ENCODE measurements at regions not wholly inside any gene's neighbourhood (a gene's known extent, or its start where the extent isn't known, plus 50 kb on each side); places are given as distances from the start of the nearest gene placed in this dataset.

DNA sequence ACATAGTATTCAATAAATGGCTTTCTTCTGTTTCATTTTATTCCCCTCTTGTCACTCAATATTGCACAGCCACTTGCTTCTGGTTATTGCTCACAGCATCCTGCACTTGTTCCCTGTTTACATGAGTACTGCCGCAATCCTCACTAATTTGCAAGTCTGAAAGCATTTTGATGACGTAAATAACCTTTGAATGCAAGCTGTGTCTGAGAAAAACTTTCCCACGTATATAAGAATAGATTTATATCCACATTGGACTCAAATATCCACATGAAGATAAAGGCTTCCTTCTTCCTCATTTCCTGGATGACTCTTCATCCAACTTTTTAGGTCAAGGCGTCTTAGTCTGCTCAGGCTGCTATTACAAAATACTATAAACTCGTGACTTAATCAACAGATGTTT is 88.2 kb upstream of the DAP start:
- DNase-seq (ENCODE audit: low spot score), result no peak

DNA sequence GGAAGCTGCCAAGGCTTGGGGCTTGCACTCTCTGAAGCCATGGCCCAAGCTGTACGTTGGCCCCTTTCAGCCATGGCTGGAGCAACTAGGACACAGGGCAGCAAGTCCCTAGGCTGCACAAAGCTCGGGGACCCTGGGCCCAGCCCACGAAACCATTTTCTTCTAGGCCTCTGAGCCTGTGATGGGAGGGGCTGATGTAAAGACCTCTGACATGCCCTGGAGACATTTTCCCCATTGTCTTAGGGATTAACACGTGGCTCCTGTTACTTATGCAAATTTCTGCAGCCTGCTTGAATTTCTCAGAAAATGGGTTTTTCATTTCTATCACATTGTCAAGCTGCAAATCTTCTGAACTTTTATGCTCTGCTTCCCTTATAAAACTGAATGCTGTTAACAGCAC is 83.0 kb upstream of the DAP start:
- no peak for DNase-seq (ENCODE audit: low spot score)

DNA sequence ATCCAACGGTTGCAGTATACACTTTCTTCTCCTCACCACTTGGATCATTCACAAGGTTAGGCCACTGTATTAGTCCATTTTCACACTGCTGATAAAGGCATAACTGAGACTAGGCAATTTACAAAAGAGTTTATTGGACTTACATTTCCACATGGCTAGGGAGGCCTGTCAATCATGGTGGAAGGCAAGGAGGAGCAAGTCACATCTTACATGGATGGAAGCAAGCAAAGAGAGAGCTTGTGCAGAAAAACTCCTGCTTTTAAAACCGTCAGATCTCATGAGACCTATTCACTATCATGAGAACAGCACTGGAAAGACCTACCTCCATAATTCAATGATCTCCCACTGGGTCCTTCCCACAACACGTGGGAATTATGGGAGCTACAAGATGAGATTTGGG is 81.8 kb upstream of the DAP start:
- no peak for DNase-seq (ENCODE audit: low spot score)

DNA sequence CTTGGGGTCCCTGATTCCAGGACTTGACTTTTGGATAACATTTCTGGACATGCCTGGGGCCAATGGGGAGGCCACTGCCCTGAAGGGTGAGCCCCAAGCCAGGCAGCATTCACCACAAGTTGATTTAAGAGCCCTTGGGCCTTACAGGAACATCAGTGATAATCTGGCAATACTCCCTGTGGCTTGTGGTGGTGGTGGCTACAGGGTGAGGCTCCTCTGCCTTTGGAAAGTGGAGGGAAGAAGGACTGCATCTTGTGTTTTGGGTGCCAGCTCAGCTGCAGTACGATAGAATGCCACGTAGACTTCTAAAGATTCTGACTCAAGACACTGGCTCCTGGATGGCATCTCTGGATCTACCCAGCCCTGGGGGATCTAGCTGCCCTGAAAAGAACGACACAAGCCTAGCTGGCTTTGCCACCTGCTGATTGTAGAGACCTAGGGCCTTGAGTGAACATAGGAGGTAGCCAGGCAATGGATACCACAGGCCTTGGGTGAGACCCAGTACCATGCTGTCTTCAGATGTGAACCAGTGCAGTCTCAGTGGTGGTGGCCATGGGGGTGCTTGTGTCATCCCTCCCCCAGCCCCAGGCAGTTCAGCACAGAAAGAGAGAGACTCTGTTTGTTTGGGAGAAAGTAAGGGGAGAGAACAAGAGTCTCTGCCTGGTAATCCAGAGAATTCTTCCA is 79.0 kb upstream of the DAP start:
- no peak for DNase-seq (ENCODE audit: low spot score)

DNA sequence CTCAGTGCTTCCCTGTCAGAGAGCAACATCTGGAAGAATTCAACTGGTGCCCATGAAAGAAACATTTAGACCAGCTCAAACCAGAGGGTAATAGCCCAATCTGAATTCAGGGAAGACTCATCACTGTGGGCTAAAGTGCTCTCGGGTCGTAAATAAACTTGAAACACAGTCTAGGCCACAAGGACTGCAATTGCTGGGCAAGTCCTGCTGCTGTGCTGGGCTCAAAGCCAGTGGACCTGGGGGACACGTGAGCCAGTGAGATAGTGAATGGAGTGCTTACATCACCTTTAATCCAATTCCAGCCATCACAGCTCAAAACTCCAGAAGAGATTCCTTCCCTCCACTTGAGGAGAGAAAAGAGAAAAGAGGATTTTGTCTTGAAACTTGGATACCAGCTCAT is 78.1 kb upstream of the DAP start:
- DNase-seq (ENCODE audit: low spot score), result no peak

DNA sequence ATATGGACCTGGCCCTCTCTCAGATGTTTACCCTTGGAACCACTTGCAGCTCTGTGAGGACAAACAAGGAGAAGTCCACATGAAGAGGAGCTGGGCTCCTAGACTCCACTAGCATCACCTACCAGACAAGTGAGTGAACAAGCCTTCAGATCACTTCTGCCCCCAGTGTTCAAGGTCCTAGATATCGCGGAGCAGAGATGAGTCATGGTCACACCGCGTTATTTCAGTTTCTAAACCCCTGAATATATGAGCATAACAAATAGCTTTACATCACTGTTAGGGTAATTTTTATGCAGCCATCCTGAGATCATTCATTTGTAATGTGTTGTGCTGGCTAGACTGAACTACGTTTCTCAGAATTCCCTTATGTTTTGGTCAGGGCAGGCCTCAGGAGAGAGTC is 77.0 kb upstream of the DAP start:
- DNase-seq (ENCODE audit: low spot score), result no peak

DNA sequence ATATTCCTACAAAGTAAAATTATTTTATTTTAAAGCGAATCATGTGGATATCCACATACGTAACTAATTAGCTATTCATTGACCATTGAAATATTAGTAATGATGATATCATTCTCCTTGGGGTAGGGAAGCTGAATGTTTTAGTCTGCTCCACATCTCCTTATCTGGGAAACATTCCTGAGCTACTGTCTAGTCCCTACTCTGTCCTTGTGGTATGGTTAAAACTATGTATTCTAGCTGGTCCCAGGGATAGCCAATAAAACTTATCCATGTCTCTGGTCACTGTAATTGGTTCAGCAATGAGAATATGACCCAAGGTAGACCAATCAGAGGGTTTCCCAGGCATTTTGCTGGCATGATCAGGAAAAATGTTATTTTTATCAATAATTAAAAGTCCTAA is 76.0 kb upstream of the DAP start:
- no peak for DNase-seq (ENCODE audit: low spot score)

DNA sequence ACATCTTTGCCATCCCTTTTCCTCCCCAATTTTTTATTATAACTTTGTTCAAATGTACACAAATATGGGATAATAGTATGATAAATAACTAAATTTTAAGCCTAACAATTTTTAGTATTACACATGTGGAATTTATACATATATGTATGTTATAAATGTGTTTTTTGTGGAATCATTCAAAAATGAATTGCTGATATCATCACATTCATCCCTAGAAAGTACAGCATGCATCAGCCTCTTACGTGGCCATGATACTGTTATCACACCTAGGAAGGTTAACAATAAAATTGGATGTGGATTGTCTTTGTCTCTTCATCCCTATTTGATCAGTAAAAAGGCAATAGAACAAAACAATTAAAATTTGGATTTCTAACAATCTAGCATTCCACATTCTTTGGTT is 73.7 kb upstream of the DAP start:
- DNase-seq (ENCODE audit: low spot score), result no peak

DNA sequence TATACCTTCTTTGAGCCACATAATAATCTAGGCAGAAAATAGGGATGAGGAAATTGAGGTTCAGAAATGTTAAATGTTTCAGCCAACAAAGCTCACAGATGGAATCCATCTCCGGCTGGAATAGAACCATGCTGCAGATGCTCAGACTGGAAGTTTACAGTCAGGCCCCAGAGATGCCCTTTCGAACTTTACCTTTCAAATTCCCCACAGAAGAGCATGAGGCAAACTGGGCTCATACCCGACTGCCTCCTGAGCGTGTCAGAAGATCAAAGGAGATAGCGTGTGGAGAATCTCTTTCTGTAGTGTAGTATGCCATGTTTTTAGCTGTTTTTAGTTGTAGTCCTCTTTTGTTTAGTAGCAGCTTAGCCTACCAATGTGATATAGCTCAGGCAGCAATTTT is 72.0 kb upstream of the DAP start:
- DNase-seq (ENCODE audit: low spot score), result no peak

DNA sequence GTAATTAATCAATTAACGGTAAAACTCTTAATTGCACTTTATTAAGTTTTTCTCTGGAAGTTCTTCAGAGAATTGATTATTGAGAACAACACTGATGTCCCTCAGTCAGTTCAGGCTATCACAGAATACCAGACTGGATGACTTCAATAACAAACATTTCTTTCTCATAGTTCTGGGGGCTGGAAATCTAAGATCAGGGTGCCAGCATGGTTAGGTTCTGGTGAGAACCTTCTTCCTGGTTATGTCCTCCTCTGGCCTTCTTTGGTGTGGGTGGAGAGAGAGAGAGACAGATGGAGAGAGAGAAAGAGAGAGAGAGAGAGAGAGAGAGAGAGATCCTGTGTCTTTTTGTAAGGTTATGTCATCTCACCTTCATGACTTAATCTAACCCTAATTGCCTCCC is 71.4 kb upstream of the DAP start:
- DNase-seq (ENCODE audit: low spot score), result no peak

DNA sequence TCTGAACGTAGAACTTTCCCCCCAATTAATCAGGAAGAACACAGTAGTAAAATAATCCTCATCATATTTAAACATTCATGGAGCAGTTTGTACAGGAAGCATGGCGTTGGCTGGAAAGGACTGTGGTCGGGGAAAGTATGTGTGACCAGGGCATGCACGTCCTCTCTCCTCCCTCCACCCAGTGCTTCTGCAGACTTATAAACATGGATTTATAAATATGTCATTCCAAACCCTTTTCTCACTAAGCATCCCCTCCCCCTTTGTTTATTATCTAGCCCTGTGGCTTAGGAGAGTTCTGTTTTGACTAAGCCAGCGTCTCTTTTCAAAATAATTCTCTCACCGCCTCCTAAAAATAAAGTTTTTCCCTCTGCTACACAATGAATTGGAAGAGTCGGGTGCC is 70.4 kb upstream of the DAP start:
- no peak for DNase-seq (ENCODE audit: low spot score)

DNA sequence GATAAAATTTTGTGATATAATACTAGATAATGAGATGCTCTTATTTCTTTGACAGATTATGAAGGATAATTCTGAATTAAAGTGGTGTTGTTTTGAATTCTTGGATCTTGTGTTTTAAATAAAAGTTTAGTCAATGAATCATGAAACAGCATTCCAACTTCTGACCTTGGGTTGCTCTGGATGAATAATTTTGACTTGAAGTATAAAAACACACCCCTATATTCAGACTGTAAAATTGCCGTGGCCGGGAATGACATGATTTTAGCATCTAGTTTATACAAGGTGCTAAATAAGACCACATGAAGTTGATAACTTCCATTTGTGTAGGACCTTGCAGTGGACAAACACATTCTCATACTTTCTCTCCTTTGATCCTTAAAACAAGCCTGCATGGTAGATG is 67.2 kb upstream of the DAP start:
- DNase-seq (ENCODE audit: low spot score), result no peak

DNA sequence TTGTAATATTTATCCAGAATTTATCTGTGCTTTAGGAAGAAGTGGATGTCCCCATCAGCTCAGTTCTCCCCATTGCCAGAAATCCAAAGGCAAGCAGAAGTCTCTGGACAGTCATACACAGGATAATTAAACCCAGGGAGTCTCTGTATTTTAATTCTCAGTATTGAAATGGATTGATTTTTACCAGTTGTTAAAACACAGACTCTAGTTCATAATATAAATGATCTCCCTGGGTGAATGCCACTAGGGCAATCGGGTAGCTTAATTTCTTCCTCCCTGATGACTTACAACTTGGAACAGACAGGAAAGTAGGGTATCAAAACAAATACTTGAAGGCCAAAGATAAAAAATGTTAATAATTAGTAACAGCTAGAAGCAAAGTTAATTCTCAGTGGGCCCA is 66.5 kb upstream of the DAP start:
- no peak for DNase-seq (ENCODE audit: low spot score)

DNA sequence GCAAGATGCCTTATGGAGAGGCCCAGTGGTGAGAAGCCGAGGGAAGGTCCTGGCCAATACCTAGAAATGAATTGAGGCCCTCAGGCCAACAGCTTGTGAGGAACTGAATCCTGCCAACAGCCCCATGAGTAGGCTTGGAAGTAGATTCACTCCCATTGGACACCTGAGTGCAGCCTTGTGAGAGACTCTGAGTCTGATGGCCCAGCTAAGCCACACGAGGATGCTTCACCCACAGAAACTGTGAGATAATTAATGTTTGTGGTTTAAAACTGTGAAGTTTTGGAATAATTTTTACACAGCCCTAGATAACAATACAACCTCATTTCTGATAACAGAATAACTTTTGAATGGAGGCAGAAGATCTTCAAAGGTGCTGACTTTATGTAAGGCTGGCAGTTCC is 65.9 kb upstream of the DAP start:
- DNase-seq (ENCODE audit: low spot score), result no peak

DNA sequence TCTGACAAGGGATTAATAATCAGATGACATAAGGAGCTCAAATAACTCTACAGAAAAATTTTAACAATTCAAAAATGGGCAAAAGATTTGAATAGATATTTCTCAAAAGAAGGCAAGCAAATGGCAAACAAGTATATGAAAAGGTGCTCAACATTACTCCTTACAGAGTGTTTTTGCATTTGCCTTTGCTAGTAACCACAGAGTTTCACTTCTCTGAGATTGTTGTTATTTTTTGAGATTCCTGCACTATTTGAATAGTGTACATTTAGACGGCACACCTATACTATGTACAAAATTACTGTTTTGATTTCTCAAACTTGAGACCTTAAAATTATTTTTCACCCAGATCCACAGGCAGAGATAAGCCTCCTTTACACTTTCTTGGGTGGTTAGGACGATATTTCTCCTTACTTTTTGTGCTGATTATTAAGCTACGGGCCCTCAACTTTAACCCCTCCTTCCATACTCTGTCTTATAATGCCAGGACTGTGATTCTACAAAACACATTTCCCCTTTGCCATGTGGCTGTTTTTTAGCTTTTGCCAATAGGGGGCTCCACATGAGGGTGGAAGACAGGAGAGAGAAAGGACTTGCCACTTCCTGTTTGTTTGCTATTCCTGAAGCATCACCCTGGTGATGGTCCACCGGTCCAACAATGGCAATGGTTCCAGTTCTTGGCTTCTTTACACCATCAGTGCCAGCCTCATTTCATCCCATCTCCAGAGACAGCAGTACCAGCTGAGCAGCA is 65.0 kb upstream of the DAP start:
- DNase-seq (ENCODE audit: low spot score), result peak; percentile 33

DNA sequence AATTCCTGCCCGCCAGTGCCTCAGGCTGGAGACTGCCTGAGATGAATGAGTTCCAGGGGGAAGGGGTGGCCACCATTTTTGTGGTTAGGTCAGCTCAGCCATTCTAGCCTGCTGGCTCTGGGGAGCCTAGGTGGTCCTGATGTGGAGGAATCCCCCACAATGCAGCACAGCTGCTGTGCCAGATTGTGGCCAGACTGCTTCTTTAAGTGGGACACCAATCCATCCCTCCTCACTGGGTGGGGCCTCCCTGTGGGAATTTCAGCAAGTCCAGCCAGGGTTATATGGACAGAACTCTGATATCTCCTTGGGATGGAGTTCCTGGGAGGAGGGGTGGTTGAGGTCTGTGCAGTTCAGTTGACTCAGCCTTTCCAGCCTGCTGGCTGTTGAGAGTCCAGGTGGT is 51.2 kb upstream of the DAP start:
- DNase-seq (ENCODE audit: low spot score), result no peak

All from iPS-NIHi11 (cell line).